ENCODE measurements at regions not wholly inside any gene's neighbourhood (a gene's known extent, or its start where the extent isn't known, plus 50 kb on each side); places are given as distances from the start of the nearest gene placed in this dataset.

- no peaks in the 10 kb centered on the region for H3K9me3 ChIP-seq (ENCODE audit: severe bottlenecking)
- DNase-seq (ENCODE audit: low spot score), result no peak
- H3K27ac ChIP-seq (ENCODE audit: poor library complexity, severe bottlenecking), result no peak overlapping the region
- H3K27me3 ChIP-seq (ENCODE audit: insufficient read depth, poor library complexity, severe bottlenecking), result peaks cover 4% of the 10 kb centered on the region
- no peaks in the 10 kb centered on the region for H3K4me1 ChIP-seq (ENCODE audit: insufficient read depth, poor library complexity, severe bottlenecking)
- no peaks in the 10 kb centered on the region for H3K36me3 ChIP-seq (ENCODE audit: low read depth)
- no peak for ATAC-seq (ENCODE audit: low read depth)
- H3K4me3 ChIP-seq (ENCODE audit: severe bottlenecking), result no peak overlapping the region
- no peak for TF ChIP-seq CTCF (IDR thresholded peaks at IDR 0.05; ENCODE audit: poor library complexity, severe bottlenecking)
Observed at GRCh38 chr5:60147791-60148190, 254.3 kb upstream of the PDE4D start.

- no peak overlapping the region for H3K27ac ChIP-seq (ENCODE audit: poor library complexity, severe bottlenecking)
- no peak for DNase-seq (ENCODE audit: low spot score)
- no peaks in the 10 kb centered on the region for H3K36me3 ChIP-seq (ENCODE audit: low read depth)
- no peak overlapping the region for H3K4me3 ChIP-seq (ENCODE audit: severe bottlenecking)
- H3K4me1 ChIP-seq (ENCODE audit: insufficient read depth, poor library complexity, severe bottlenecking), result no peaks in the 10 kb centered on the region
- H3K9me3 ChIP-seq (ENCODE audit: severe bottlenecking), result no peaks in the 10 kb centered on the region
- H3K27me3 ChIP-seq (ENCODE audit: insufficient read depth, poor library complexity, severe bottlenecking), result peaks cover 4% of the 10 kb centered on the region
- no peak for ATAC-seq (ENCODE audit: low read depth)
- no peak for TF ChIP-seq CTCF (IDR thresholded peaks at IDR 0.05; ENCODE audit: poor library complexity, severe bottlenecking)
Observed at GRCh38 chr5:60143942-60144549, 250.5 kb upstream of the PDE4D start.

- H3K27ac ChIP-seq (ENCODE audit: poor library complexity, severe bottlenecking), result no peak overlapping the region
- no peak overlapping the region for H3K4me3 ChIP-seq (ENCODE audit: severe bottlenecking)
- peaks cover 4% of the 10 kb centered on the region for H3K27me3 ChIP-seq (ENCODE audit: insufficient read depth, poor library complexity, severe bottlenecking)
- ATAC-seq (ENCODE audit: low read depth), result no peak
- TF ChIP-seq CTCF (IDR thresholded peaks at IDR 0.05; ENCODE audit: poor library complexity, severe bottlenecking), result no peak
- no peaks in the 10 kb centered on the region for H3K4me1 ChIP-seq (ENCODE audit: insufficient read depth, poor library complexity, severe bottlenecking)
- no peaks in the 10 kb centered on the region for H3K9me3 ChIP-seq (ENCODE audit: severe bottlenecking)
- no peak for DNase-seq (ENCODE audit: low spot score)
- H3K36me3 ChIP-seq (ENCODE audit: low read depth), result no peaks in the 10 kb centered on the region
Observed at GRCh38 chr5:60141119-60141518, 247.6 kb upstream of the PDE4D start.

GRCh38 chr5:60136841-60137240, 243.3 kb upstream of the PDE4D start:
- H3K4me3 ChIP-seq (ENCODE audit: severe bottlenecking), result no peak overlapping the region
- TF ChIP-seq CTCF (IDR thresholded peaks at IDR 0.05; ENCODE audit: poor library complexity, severe bottlenecking), result no peak
- no peak for ATAC-seq (ENCODE audit: low read depth)
- DNase-seq (ENCODE audit: low spot score), result no peak
- no peaks in the 10 kb centered on the region for H3K4me1 ChIP-seq (ENCODE audit: insufficient read depth, poor library complexity, severe bottlenecking)
- H3K9me3 ChIP-seq (ENCODE audit: severe bottlenecking), result no peaks in the 10 kb centered on the region
- no peaks in the 10 kb centered on the region for H3K27me3 ChIP-seq (ENCODE audit: insufficient read depth, poor library complexity, severe bottlenecking)
- H3K36me3 ChIP-seq (ENCODE audit: low read depth), result no peaks in the 10 kb centered on the region
- H3K27ac ChIP-seq (ENCODE audit: poor library complexity, severe bottlenecking), result no peak overlapping the region

- Histone ChIP-seq H3K4me3 (ENCODE audit: severe bottlenecking) (no peak overlapping the region), H3K36me3 (ENCODE audit: low read depth) (no peaks in the 10 kb centered on the region), H3K4me1 (ENCODE audit: insufficient read depth, poor library complexity, severe bottlenecking) (no peaks in the 10 kb centered on the region), H3K27me3 (ENCODE audit: insufficient read depth, poor library complexity, severe bottlenecking) (no peaks in the 10 kb centered on the region), H3K27ac (ENCODE audit: poor library complexity, severe bottlenecking) (no peak overlapping the region), H3K9me3 (ENCODE audit: severe bottlenecking) (no peaks in the 10 kb centered on the region)
- no peak for TF ChIP-seq CTCF (IDR thresholded peaks at IDR 0.05; ENCODE audit: poor library complexity, severe bottlenecking)
- no peak for DNase-seq (ENCODE audit: low spot score)
- no peak for ATAC-seq (ENCODE audit: low read depth)
Observed at GRCh38 chr5:60131504-60131903, 238.0 kb upstream of the PDE4D start.

Measured in RWPE2 (cell line).